WTC11 (cell line): ENCODE measurements at regions not wholly inside any gene's neighbourhood (a gene's known extent, or its start where the extent isn't known, plus 50 kb on each side); places are given as distances from the start of the nearest gene placed in this dataset.

Experiments used
- OVOL2 ChIP-seq: fragments of 250-450 bp; sonication (Bioruptor Pico); IDR thresholded peaks from 2 replicates; pipeline ENCODE4 v1.9.0; 2021; ENCODE audit warnings: mild to moderate bottlenecking, borderline replicate concordance
- USF2 ChIP-seq: sonication (generic); formaldehyde crosslinking; IDR thresholded peaks from 2 replicates; pipeline ENCODE4 v1.8.1; 2023; ENCODE audit warnings: mild to moderate bottlenecking, missing genetic modification reagents, moderate library complexity
- ZNF138 ChIP-seq: sonication (generic); formaldehyde crosslinking; conservative IDR thresholded peaks from 2 replicates; pipeline ENCODE4 v1.8.1; 2022; ENCODE audit warnings: mild to moderate bottlenecking, moderate library complexity, missing genetic modification reagents

- no peak for TF ChIP-seq OVOL2 (CRISPR knock-in tag)
- no peak for TF ChIP-seq ZNF138
- TF ChIP-seq USF2: no peak
Observed at GRCh38 chr4:26113339-26113940, 199.4 kb downstream of the SMIM20 start.
